SH-SY5Y (cell line): ENCODE measurements at regions not wholly inside any gene's neighbourhood (a gene's known extent, or its start where the extent isn't known, plus 50 kb on each side); places are given as distances from the start of the nearest gene placed in this dataset.

ENCODE experiments used
- GATA2 ChIP-seq: IDR thresholded peaks from 2 replicates; pipeline ENCODE4 v1.6.1; 2011; ENCODE audit warnings: mild to moderate bottlenecking, low read depth, low read length
- GATA3 ChIP-seq: IDR thresholded peaks from 2 replicates; pipeline ENCODE4 v1.6.1; 2011; ENCODE audit warnings: low read depth, mild to moderate bottlenecking, low read length, moderate library complexity

DNA sequence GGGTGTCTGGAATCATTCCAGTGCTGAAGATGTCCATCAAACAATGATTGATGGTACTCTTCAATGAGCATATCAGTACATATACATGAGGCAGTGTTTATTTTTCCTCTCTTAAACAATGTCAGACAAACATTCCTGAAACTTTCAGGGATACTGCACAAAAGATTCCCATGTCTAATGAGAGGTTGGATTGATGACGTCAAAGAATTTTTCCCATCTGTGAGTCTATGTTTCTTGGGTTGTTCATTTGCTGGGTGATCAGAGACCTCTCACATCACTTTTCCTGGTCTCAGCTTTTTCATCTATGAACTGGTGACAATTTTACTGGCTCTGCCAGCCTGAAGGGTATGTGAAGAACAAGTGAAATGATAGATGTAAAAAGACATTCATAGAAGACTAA, 325.5 kb downstream of the EN1 start:
- TF ChIP-seq GATA2 (no peak), GATA3 (no peak)
